ENCODE measurements at regions not wholly inside any gene's neighbourhood (a gene's known extent, or its start where the extent isn't known, plus 50 kb on each side); places are given as distances from the start of the nearest gene placed in this dataset.

DNA sequence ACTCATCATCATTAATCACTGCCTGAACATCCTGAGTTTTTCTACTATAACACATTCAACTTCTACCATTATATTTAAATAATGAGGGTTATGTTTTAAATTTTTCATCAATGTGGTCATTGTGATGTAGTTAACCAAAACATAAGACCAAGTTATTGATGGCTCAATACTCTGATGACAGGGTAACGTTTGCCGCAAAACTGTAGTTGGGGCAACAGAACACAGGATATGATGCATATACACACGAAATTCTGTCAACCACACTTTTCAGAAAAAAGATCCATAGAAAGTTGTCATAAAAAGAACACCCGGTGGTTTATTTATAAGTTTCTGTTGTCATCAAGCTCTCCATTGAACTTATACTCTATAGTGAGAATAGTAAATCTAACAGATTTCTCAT, 121.7 kb upstream of the COL11A1 start:
- H3K4me1 ChIP-seq (ENCODE audit: control insufficient read depth, extremely low read depth, insufficient read depth, low read length) = no peaks in the 10 kb centered on the region
- H3K4me2 ChIP-seq (ENCODE audit: extremely low read depth, insufficient read depth, low read length) = no peak overlapping the region
- no peaks in the 10 kb centered on the region for H4K20me1 ChIP-seq (ENCODE audit: control insufficient read depth, extremely low read depth, insufficient read depth, low read length)
- no peaks in the 10 kb centered on the region for H3K36me3 ChIP-seq (ENCODE audit: control insufficient read depth, insufficient read depth, low read length)
- H3K9ac ChIP-seq (ENCODE audit: insufficient read depth, low read length) = no peak overlapping the region
- H3K9me3 ChIP-seq (ENCODE audit: control insufficient read depth, insufficient read depth, low read depth, low read length) = no peaks in the 10 kb centered on the region
- H3K4me3 ChIP-seq (replicated peaks in 1 of 4; ENCODE audit: control extremely low read depth in 1 of 4, insufficient read depth in 1 of 4, low read depth in 3 of 4, low read length in 4 of 4) = no peak overlapping the region
- H3K79me2 ChIP-seq (ENCODE audit: control insufficient read depth, insufficient read depth, low read length) = no peaks in the 10 kb centered on the region
- no peaks in the 10 kb centered on the region for H3K27me3 ChIP-seq (ENCODE audit: control insufficient read depth, insufficient read depth, low read length)
- peak; percentile 51 to 65 for DNase-seq (ENCODE audit: low read depth in 2 of 2)
- no peak overlapping the region for H3K27ac ChIP-seq (ENCODE audit: insufficient read depth, low read length)
- no peak for TF ChIP-seq EZH2 (IDR thresholded peaks at IDR 0.05; ENCODE audit: low read length, missing control alignments)
- TF ChIP-seq, protein P1, sequence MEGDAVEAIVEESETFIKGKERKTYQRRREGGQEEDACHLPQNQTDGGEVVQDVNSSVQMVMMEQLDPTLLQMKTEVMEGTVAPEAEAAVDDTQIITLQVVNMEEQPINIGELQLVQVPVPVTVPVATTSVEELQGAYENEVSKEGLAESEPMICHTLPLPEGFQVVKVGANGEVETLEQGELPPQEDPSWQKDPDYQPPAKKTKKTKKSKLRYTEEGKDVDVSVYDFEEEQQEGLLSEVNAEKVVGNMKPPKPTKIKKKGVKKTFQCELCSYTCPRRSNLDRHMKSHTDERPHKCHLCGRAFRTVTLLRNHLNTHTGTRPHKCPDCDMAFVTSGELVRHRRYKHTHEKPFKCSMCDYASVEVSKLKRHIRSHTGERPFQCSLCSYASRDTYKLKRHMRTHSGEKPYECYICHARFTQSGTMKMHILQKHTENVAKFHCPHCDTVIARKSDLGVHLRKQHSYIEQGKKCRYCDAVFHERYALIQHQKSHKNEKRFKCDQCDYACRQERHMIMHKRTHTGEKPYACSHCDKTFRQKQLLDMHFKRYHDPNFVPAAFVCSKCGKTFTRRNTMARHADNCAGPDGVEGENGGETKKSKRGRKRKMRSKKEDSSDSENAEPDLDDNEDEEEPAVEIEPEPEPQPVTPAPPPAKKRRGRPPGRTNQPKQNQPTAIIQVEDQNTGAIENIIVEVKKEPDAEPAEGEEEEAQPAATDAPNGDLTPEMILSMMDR (conservative IDR thresholded peaks at IDR 0.05 in 1 of 2, IDR thresholded peaks at IDR 0.05 in 1 of 2; ENCODE audit: low read depth in 1 of 2, low read length in 2 of 2) = no peak
- no peak overlapping the region for H2AFZ ChIP-seq (ENCODE audit: low read length)

DNA sequence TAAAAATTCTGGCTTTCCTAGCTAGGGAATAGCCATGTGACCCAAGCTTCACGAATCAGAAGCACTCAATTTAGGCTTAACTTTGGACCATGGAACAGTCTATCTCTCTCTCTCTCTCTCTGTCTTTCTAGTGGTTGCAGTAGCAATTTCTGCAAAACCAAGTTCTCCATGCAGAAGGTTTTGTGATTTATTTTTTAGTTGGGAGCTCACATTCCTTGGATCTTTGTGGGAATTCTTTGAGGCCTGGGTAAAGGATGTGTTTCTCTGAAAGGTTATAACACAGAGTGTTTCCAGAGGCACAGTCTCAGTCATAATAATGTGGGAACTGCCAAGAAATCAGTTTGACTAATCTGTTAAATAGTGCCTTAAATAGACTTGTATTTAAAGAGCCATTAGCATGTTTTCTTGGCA, 112.3 kb upstream of the COL11A1 start:
- TF ChIP-seq, protein P1 (conservative IDR thresholded peaks at IDR 0.05 in 1 of 2, IDR thresholded peaks at IDR 0.05 in 1 of 2; ENCODE audit: low read depth in 1 of 2, low read length in 2 of 2) = no peak
- TF ChIP-seq EZH2 (IDR thresholded peaks at IDR 0.05; ENCODE audit: low read length, missing control alignments) = no peak

DNA sequence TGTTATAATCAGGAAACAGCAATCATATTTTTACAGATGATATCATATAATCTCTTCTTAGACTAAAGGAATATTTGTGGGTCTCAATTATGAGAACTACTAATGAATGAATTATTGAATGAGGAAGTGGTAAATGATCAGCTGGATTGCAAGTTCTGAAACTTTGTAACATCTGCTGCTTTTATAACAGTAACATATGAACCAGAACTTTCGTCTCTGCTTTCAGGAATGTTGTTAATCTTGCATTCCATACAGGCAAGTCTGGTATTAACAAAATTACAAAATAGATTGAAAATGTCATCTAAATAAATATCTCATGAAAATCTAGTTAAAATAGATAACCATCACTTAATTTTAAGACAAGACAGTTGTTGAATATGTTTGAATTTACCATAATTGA, 110.5 kb upstream of the COL11A1 start:
- no peak overlapping the region for H3K27ac ChIP-seq (ENCODE audit: insufficient read depth, low read length)
- no peaks in the 10 kb centered on the region for H3K9me3 ChIP-seq (ENCODE audit: control insufficient read depth, insufficient read depth, low read depth, low read length)
- H3K4me2 ChIP-seq (ENCODE audit: extremely low read depth, insufficient read depth, low read length) = no peak overlapping the region
- no peak overlapping the region for H3K4me3 ChIP-seq (replicated peaks in 1 of 4; ENCODE audit: control extremely low read depth in 1 of 4, insufficient read depth in 1 of 4, low read depth in 3 of 4, low read length in 4 of 4)
- TF ChIP-seq, protein P1 (conservative IDR thresholded peaks at IDR 0.05 in 1 of 2, IDR thresholded peaks at IDR 0.05 in 1 of 2; ENCODE audit: low read depth in 1 of 2, low read length in 2 of 2) = no peak
- no peak for TF ChIP-seq EZH2 (IDR thresholded peaks at IDR 0.05; ENCODE audit: low read length, missing control alignments)
- DNase-seq (ENCODE audit: low read depth in 2 of 2) = peak in 1 of 2 donors; percentile 63
- no peak overlapping the region for H3K9ac ChIP-seq (ENCODE audit: insufficient read depth, low read length)
- no peaks in the 10 kb centered on the region for H3K36me3 ChIP-seq (ENCODE audit: control insufficient read depth, insufficient read depth, low read length)
- H4K20me1 ChIP-seq (ENCODE audit: control insufficient read depth, extremely low read depth, insufficient read depth, low read length) = no peaks in the 10 kb centered on the region
- H3K79me2 ChIP-seq (ENCODE audit: control insufficient read depth, insufficient read depth, low read length) = no peaks in the 10 kb centered on the region
- no peaks in the 10 kb centered on the region for H3K27me3 ChIP-seq (ENCODE audit: control insufficient read depth, insufficient read depth, low read length)
- H2AFZ ChIP-seq (ENCODE audit: low read length) = no peak overlapping the region
- H3K4me1 ChIP-seq (ENCODE audit: control insufficient read depth, extremely low read depth, insufficient read depth, low read length) = no peaks in the 10 kb centered on the region

More for the DNA sequence above, 112.3 kb upstream of the COL11A1 start:
- no peak overlapping the region for H2AFZ ChIP-seq (ENCODE audit: low read length)
- H3K9me3 ChIP-seq (ENCODE audit: control insufficient read depth, insufficient read depth, low read depth, low read length) = no peaks in the 10 kb centered on the region
- peak; percentile 26 to 98 for DNase-seq (ENCODE audit: low read depth in 2 of 2)
- no peak overlapping the region for H3K4me3 ChIP-seq (replicated peaks in 1 of 4; ENCODE audit: control extremely low read depth in 1 of 4, insufficient read depth in 1 of 4, low read depth in 3 of 4, low read length in 4 of 4)
- H3K4me1 ChIP-seq (ENCODE audit: control insufficient read depth, extremely low read depth, insufficient read depth, low read length) = no peaks in the 10 kb centered on the region
- H3K27ac ChIP-seq (ENCODE audit: insufficient read depth, low read length) = no peak overlapping the region
- H3K79me2 ChIP-seq (ENCODE audit: control insufficient read depth, insufficient read depth, low read length) = no peaks in the 10 kb centered on the region
- H3K27me3 ChIP-seq (ENCODE audit: control insufficient read depth, insufficient read depth, low read length) = no peaks in the 10 kb centered on the region
- no peaks in the 10 kb centered on the region for H3K36me3 ChIP-seq (ENCODE audit: control insufficient read depth, insufficient read depth, low read length)
- H4K20me1 ChIP-seq (ENCODE audit: control insufficient read depth, extremely low read depth, insufficient read depth, low read length) = no peaks in the 10 kb centered on the region
- H3K4me2 ChIP-seq (ENCODE audit: extremely low read depth, insufficient read depth, low read length) = no peak overlapping the region
- no peak overlapping the region for H3K9ac ChIP-seq (ENCODE audit: insufficient read depth, low read length)
